SH-SY5Y (cell line): ENCODE measurements at regions not wholly inside any gene's neighbourhood (a gene's known extent, or its start where the extent isn't known, plus 50 kb on each side); places are given as distances from the start of the nearest gene placed in this dataset.

Experiments used
- GATA2 ChIP-seq: IDR thresholded peaks from 2 replicates; pipeline ENCODE4 v1.6.1; 2011; ENCODE audit warnings: mild to moderate bottlenecking, low read depth, low read length
- GATA3 ChIP-seq: IDR thresholded peaks from 2 replicates; pipeline ENCODE4 v1.6.1; 2011; ENCODE audit warnings: low read depth, mild to moderate bottlenecking, low read length, moderate library complexity

DNA sequence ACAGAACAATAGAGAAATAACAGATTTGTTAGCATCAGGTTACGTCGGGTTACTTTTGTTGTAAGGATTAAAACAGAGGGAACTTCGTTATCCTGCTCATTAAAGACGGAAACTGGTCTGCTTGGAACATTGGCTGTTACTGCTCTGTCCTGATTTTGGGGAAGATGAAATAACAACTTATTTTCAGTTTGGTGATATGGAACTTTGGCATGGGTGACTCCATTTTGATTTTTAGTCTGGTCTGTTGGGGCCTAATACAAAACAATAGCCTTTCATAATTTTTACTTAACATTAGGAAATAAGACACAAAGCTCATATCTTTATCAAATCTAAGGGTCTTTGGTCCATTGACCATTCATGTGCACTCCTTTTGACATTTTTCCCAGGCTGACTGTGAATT lies 220.5 kb upstream of the DUSP10 start:
- TF ChIP-seq GATA2 (no peak), GATA3 (no peak)
